ENCODE measurements at regions not wholly inside any gene's neighbourhood (a gene's known extent, or its start where the extent isn't known, plus 50 kb on each side); places are given as distances from the start of the nearest gene placed in this dataset.

- peak; percentile 70; the same call in 1 of the 2 replicates for TF ChIP-seq MAX (CRISPR knock-in tag; IDR thresholded peaks at IDR 0.05)
- TF ChIP-seq CXXC5 (CRISPR knock-in tag; IDR thresholded peaks at IDR 0.05): no peak; the same call in none of the 2 replicates
- TF ChIP-seq EGR1 (conservative IDR thresholded peaks at IDR 0.05): peak; percentile 57
- TF ChIP-seq TFAP4 (CRISPR knock-in tag; IDR thresholded peaks at IDR 0.05; ENCODE audit: borderline replicate concordance): peak; percentile 38; the same call in 1 of the 2 replicates
- TF ChIP-seq MEIS2 (IDR thresholded peaks at IDR 0.05; ENCODE audit: partially characterized antibody): peak; percentile 5
- 0 out of 4 replicates have a peak, but pooled peaks of 1 of the 2 experiments have one; percentile 27 for TF ChIP-seq SRF (CRISPR knock-in tag; IDR thresholded peaks at IDR 0.05)
- TF ChIP-seq POLR2A (conservative IDR thresholded peaks at IDR 0.05): peak; percentile 54; the same call in 1 of the 2 replicates
- TF ChIP-seq E2F6 (IDR thresholded peaks at IDR 0.05; ENCODE audit: borderline replicate concordance in 1 of 2, extremely low read depth in 1 of 2, insufficient read depth in 1 of 2, insufficient read length in 1 of 2, low read depth in 1 of 2, low read length in 1 of 2, poor library complexity in 1 of 2, severe bottlenecking in 1 of 2): peak in 1 of 2 experiments; percentile 66
- TF ChIP-seq ZNF561 (CRISPR knock-in tag; conservative IDR thresholded peaks at IDR 0.05): no peak
Observed at GRCh38 chr1:42035830-42036604, 117.2 kb upstream of the GUCA2B start (continued).
